HG03378 (cell line): ENCODE measurements at regions not wholly inside any gene's neighbourhood (a gene's known extent, or its start where the extent isn't known, plus 50 kb on each side); places are given as distances from the start of the nearest gene placed in this dataset.

Experiments used
- ATAC-seq: cut with Tn5 transposase; IDR thresholded peaks from one replicate; pipeline ENCODE4 v1.9.1; 2021; ENCODE audit warnings: mild to moderate bottlenecking, moderate library complexity; ENCODE audit not compliant: unreplicated experiment

DNA sequence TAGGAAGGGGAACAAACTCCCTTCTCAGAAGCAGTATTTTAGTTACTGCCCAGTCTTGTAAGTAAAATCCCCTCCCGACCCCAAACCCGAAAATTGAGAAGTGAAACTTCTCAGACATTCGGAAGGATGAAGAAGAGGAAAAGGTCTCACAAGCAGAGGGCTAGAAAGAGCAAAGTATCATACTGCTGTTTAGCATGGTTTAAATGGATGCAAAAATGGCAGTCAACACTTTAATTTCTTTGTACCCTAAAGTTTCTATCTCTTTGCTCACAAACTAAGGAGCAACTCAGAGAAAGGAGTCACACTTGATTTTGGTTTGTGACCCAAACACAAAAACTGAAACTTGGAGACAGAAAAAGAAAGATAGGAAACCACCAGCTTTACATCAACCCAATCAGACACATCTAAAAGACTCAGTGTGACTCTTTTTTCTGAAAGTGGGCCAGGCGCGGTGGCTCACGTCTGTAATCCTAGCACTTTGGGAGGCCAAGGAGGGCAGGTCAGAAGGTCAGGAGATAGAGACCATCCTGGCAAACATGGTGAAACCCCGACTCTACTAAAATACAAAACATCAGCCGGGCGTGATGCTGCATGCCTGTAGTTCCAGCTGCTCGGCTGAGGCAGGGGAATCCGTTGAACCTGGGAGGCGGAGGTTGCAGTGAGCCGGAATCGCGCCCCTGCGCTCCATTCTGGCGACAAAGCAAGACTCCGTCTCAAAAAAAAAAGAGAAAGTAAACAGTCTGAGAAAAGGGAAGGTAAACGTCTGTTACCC, 63.2 kb upstream of the ATP11B start:
- ATAC-seq = peak; percentile 79

DNA sequence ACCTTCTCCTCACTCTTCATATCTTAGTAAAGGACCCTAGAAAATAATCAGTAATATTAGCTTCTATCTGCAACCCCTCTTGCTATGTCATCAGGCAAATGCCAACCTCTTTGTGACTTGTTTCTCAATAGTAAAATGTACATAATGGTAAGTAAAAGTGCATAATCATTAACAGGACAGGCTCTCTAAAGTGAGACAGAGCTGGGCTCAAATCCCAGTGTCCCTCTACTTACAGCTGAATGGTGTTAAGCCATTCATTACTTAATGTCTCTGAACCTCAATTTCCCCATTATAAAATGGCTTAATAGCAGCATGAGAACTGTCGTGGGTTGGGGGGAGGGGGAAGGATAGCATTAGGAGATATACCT, 62.6 kb upstream of the ATP11B start:
- peak; percentile 6 for ATAC-seq

DNA sequence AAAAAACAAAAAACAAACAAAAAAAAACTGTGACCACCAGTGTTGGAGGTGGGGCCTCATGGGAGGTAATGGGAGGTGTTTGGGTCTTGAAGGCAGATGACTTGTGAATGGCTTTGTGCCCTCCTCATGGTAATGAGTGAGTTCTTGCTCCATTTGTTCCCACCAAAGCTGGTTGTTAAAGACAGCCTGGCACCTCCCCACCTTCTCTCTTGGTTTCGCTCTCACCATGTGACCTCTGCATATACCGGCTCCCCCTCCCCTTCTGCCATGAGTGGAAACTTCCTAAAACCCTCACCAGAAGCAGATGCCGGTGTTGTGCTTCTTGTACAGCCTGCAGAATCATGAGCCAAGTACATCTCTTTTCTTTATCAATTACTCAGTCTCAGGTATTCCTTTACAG, 61.5 kb upstream of the ATP11B start:
- ATAC-seq = no peak

DNA sequence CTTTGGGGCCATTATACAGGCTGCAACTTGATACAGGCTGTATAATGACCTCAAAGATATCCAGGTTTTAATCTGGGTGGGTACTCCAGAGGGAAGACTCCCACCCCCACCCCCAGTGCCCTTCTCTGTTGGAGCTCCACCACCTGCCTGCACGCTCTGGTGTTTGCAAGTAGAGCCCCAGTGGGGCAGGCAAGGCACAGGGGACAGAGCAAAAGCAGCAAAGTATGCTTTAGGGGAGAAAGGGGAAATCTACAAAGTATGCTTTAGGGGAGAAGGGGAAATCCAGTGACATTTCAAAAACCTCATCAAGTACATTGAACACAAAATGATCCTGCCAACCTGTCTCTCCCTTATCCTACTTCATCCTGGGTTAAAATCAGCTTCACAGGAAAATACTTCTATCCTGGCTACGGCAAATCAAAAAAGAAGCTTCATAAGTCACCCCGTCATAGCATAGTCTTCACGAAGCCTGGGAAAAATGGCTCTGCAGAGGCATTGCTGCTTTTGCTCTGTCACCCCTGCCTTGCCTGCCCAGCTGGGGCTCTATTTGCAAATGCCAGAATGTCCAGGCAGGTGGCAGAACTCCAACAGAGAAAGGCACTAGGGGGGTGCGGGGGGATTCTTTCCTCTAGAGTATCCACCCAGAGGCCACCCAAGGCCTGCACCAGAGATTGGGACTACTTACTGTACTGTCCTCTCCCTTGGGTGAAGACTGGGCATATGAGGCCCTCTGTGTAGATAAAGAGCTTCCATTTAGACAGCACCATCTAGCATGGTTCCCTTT, 60.9 kb upstream of the ATP11B start:
- ATAC-seq = no peak

DNA sequence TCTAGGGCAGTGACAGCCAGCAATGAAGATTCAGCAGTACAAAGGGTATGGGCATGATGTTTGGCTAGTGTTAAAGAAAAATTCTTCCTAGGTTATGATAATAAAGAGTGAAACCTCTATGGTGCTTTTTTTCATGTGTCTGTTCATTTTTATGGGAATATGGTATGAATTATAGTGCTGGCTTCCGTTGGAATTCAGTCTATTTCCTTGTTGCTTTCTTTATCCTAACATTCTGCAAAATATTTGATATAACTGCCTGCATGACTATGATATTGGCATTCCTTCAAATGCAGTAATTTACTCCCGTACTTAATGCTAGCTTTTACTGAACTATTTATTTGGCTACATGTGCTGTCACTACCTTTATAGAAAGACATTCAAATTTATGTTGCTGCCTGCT, 57.6 kb upstream of the ATP11B start:
- ATAC-seq = no peak

DNA sequence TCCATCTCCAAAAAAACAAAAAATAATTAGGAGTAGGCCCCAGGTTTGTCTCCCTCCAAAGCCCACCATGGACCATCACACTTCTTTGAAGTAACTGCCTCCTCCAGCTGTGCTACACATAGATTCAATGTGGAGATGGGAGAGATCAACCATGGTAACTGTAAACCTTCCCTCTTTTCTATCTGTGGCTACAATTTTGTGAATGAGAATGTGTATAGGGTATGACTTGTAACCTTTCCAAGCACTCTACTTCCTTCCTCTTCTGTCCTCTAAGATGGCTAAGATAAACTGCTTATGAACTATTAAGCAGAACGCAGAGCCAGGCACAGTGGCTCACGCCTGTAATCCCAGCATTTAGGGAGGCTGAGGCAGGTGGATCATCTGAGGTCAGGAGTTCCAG, 55.5 kb upstream of the ATP11B start:
- no peak for ATAC-seq

DNA sequence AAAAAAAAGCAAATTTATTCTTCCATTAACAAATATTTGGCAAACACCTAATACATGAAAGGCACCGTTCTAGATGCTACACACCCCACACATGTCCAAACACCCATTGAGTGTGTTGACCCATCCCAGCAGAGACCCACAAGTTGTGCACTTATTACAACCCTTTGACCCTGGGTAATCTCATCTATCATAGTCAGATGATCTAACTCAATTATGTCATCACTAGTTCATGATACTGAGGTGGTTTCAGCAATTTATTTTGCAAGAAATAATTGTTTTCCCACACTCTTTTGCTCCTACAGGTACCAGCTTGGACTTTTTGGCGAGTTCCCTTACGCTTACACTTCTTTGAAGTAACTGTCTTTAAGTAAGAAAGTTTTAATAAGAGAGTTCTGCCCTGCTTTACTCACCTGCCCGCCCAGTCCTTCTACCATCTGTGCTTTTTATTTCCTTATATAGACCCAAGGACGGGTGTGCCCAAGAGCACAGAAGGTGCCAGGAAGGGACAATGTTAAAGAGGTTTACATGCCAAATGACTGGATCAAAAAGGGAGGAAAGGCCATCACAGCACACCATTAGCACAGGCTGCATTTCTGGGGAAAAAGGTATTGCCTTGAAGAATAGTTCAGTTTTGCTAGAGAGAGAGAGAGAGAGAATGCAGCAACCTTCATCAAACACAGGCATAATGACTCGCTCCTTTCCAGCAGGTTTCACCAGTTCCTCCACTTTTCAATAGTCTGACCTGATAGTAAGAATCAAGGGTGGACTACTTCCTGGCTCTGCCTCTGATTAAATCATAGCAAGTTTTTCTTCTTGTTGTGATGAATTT, 54.5 kb upstream of the ATP11B start:
- no peak for ATAC-seq

DNA sequence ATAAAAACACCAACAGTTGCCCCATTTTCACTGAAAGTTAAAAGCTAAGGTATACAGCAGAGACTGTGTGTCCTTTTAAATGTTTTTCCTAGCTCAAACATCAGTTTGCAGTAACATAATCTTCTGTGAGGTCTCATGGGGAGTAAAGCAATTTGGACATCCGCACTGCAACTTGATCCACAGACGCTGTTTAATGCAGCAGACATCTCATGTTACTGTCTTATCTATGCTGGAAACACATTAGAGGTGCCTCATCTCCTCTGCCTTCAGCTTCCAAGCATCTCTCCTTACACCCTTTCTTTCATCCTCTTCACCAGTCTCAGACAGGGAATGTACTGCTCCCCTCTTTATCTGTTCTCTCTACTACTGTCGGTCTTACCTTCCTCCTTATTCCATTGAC, 53.7 kb upstream of the ATP11B start:
- no peak for ATAC-seq

DNA sequence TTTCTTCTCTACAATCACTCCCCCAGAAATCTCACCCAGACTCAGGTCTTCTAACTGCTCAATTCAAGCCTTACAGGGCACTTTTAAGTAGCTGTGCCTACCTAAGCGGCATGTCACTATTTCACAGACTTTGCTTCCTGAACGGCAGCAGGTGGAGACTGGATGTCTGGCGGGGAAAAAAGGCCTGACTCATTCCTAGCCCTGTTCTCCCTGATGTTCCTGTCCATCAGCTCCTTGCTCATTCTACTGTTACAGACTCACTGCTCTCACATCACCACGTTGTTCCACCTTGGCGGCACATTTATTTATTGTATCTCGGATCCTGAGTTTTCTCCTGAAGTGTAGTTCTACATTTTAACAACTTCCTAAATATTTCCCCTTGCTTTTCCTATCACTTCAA, 52.6 kb upstream of the ATP11B start:
- no peak for ATAC-seq

DNA sequence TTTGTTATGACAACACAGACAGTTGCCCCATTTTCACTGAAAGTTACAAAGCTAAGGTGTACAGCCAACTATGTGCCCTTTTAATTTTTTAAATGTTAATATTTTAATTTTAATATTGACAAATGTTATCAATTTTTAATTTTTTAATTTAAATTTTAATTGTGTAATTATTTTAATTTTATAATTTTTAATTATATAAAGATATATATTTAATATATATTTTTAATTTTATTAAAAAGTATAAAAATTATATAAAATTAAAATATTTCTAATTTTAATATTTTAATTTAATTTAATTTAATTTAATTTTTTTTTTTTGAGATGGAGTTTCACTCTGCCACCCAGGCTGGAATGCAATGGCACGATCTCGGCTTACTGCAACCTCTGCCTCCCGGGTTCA, 52.1 kb upstream of the ATP11B start:
- ATAC-seq = no peak
